VCaP (cell line): ENCODE measurements at regions not wholly inside any gene's neighbourhood (a gene's known extent, or its start where the extent isn't known, plus 50 kb on each side); places are given as distances from the start of the nearest gene placed in this dataset.

Experiments used
- H3K27ac ChIP-seq: fragments of 450-650 bp; 2 replicates; pipeline ENCODE4 v1.5.1; 2017
- TF ChIP-seq, protein P1 (sequence below): fragments of 450-650 bp; conservative IDR thresholded peaks from 2 replicates; pipeline ENCODE4 v1.5.1; 2017; ENCODE audit warnings: mild to moderate bottlenecking, moderate library complexity

DNA sequence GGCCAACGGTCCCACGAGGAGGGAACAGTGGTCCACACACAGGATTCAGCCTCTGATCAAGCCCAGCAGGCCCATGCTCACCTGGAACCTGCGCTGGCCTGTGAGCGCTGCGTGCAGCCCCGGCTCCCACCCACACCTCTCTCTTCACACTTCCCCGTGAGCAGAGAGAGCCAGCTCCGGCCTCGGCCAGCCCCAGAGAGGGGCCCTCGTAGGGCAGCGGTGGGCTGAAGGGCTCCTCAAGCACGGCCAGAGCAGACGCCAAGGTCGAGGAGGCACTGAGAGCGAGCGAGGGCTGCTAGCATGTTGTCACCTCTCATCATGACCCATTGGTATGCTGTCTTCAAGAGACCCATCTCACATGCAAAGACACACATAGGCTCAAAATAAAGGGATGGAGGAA lies 83.0 kb upstream of the FMR1 start:
- TF ChIP-seq, protein P1, sequence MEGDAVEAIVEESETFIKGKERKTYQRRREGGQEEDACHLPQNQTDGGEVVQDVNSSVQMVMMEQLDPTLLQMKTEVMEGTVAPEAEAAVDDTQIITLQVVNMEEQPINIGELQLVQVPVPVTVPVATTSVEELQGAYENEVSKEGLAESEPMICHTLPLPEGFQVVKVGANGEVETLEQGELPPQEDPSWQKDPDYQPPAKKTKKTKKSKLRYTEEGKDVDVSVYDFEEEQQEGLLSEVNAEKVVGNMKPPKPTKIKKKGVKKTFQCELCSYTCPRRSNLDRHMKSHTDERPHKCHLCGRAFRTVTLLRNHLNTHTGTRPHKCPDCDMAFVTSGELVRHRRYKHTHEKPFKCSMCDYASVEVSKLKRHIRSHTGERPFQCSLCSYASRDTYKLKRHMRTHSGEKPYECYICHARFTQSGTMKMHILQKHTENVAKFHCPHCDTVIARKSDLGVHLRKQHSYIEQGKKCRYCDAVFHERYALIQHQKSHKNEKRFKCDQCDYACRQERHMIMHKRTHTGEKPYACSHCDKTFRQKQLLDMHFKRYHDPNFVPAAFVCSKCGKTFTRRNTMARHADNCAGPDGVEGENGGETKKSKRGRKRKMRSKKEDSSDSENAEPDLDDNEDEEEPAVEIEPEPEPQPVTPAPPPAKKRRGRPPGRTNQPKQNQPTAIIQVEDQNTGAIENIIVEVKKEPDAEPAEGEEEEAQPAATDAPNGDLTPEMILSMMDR = no peak
- H3K27ac ChIP-seq = no peak overlapping the region

DNA sequence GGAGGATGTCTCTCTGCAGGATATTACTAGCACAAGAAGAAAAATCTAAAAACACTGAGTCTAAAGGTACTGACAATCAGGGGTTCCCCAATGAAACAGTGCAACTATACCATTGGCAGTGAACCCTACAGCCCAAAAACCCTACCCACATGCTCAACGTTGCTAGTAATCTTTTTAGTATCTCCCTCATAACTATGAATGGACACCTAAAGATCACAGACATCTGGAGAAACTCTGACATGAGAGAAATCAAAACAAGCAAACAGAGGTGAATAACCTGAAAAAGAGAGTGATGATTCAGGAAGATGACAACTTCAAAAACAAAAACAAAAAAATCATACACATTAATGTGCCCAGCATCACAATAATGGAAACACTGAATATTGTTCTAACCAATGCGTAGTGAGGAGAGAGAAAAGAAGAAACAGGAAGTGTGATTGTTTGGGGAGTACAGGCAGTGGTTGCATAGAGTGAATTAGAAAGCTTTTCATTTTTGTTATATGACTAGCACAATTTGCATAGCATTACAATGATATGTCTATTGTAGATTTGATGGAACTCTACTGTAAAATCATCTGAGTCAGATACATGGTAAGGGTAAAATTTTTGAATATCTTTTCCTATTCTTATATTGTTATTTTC lies 78.9 kb upstream of the FMR1 start:
- no peak overlapping the region for H3K27ac ChIP-seq
- TF ChIP-seq, protein P1 = no peak

DNA sequence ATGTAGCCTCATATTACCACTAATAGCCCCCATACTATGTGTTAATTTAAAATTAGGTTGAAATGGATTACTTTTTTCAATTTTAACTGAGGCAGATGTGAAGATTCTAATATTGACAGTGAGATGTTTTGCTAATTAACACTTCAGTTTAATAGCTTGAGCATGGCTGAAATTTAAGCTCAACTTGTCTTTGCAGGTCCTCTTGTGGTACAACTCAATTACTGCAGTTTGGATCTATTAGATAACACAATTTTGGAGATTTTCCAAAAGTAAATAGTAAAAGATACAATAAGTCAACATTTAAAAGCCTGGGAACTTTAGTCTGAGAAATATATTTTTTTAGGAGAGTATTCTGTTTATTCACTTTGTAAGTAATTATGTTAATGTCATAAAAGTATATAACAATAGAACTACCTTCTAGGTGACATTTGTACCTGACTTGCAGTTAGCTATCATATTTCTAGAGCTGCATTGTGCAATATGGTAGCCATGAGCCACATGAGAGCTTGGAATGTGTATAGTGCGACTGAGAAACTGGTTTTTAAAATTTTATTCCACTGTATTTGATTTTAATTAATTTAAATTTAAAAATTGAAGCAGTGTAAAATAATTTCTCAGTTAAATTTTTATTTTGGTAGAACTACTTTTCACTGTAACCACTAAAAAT lies 73.1 kb upstream of the FMR1 start:
- TF ChIP-seq, protein P1 = peak; percentile 68
- H3K27ac ChIP-seq = no peak overlapping the region

DNA sequence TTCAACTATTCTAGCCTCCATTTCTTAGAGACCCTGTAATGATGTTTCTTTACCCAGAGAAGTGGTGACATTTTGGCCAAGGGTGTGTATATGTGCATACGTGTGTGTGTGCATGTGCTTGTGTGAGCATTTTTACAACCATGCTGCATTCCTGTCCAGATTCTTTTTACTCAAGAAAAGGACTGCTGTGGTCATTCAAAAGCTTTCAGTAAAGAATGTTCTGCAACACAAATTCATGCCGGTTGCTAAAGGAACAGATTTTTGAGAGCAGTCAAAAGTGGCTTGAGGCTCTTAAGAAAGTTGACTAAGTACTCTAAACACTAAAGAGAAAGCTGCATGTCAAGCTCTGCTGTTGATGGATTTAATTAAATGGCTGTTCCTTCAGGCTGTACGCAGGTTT lies 65.0 kb upstream of the FMR1 start:
- no peak overlapping the region for H3K27ac ChIP-seq
- TF ChIP-seq, protein P1 = no peak

DNA sequence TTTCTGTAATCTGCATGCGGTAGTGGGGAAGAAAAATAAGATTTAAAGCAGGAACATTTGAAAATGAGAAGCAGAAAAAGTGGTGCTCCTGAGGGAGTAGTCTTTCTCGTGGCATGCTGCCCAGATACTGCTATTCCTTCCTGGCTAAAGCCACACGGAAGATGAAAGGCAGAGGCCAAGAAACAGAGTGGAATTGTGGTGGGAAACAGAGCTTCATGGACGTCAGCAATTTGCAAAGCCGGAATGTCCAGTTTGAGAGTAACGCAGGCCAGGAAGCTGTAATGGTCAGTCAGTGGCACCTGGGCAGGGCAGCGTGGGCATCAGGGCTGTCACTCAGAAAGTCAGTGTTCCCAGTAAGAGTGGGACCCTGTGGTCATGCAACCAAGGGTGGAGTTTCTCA lies 63.7 kb upstream of the FMR1 start:
- H3K27ac ChIP-seq = peak overlapping the region; percentile 45
- TF ChIP-seq, protein P1 = no peak

DNA sequence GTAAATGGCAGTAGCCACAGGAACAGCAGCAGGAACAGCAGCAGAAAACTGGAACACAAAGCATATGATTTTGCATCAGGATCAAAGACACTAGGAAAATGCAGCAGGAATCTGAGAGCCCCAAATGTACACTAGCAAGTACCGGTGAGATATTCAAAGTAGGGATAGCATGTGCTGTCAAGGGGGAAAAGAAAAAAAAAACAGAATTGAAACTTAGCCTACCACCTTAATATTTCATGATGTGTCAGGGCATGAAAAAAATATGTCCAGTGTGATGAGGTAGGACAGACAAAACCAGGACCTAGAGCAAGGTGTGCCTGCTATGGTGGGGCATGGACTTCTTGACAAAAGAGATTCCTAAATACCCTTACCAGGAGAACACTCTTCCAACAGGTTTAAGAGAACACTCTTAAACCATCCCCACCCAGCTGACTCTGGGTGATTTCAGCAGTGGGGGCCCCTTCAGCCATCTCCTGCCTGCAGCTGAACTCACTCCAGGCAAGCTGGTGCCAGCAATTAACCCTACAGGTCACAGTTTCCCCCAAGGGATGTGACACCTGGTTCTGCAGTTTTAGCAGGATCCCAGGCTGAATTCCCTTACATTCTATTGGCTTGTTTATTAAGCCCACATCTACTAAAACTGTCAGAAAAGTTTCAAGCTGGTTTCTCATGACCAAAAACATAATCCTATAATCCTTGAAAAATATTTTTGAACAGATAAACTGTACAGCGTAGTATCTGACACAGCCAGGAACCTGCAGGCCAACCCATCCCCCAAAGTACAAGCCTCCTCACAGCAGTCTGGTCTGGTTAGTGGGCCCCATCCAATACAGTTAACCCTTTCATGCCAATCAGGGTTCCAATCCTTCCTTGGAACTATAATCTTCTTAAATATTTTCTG lies 62.9 kb upstream of the FMR1 start:
- H3K27ac ChIP-seq = peak overlapping the region; percentile 45
- TF ChIP-seq, protein P1 = no peak

DNA sequence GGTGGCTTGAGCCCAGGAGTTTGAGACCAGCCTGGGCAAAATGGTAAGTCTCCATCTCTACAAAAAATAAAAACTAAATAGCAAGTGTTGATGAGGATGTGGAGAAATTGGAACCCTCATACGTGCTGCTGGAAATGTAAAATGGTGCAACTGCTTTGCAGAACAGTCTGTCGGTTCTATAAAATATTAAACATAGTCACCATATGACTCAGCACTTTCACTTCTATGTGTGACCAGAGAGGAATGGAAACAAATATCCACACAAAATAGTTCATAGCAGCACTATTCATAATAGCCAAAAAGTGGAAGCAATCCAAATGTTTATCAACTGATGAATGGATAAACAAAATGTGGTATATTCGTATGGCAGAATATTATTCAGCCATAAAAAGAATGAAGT lies 60.8 kb upstream of the FMR1 start:
- TF ChIP-seq, protein P1 = no peak
- no peak overlapping the region for H3K27ac ChIP-seq
